ENCODE measurements at regions not wholly inside any gene's neighbourhood (a gene's known extent, or its start where the extent isn't known, plus 50 kb on each side); places are given as distances from the start of the nearest gene placed in this dataset.

DNA sequence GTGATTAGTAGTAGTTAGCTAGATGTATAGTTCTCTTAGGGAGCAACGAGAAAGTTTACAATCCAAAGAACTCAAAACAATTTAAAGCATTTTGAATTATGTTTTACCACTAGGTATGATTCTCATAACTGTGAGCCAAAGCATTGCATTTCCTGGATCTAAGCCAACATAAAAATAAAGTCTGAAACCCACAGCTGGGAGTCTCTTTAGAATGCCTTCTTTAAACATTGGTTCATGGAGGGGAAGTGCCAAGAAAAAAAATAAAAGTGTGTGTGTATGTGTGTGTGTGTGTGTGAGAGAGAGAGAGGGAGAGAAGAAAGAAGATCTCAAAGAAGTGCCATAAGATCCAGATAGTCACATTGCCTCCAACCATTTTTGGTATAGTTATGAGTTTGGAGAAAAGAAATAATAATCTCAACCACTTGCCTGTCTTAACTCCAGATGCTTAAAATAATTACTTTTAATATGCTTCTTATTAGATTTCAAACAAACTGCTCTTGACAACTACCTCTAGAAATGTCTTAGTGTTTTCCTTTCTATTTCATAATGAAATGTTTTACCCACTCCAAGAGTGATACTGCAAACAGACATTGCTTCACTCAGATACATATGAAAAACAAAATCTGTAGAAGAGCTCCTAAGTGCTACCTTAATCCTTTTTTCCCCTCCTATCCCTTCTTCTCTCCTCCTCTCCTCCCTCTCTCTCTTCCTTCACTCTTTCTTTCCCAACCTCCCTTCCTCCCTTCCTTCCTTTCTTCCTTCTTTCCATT lies 554.1 kb downstream of the KCTD12 start:
- TF ChIP-seq EZH2 (IDR thresholded peaks at IDR 0.05; ENCODE audit: borderline replicate concordance, low read depth, low read length, poor library complexity, severe bottlenecking) (no peak), CTCF (conservative IDR thresholded peaks at IDR 0.05; ENCODE audit: low read depth, low read length) (no peak)

Measured in A673 (cell line).